ENCODE measurements at regions not wholly inside any gene's neighbourhood (a gene's known extent, or its start where the extent isn't known, plus 50 kb on each side); places are given as distances from the start of the nearest gene placed in this dataset.

DNA sequence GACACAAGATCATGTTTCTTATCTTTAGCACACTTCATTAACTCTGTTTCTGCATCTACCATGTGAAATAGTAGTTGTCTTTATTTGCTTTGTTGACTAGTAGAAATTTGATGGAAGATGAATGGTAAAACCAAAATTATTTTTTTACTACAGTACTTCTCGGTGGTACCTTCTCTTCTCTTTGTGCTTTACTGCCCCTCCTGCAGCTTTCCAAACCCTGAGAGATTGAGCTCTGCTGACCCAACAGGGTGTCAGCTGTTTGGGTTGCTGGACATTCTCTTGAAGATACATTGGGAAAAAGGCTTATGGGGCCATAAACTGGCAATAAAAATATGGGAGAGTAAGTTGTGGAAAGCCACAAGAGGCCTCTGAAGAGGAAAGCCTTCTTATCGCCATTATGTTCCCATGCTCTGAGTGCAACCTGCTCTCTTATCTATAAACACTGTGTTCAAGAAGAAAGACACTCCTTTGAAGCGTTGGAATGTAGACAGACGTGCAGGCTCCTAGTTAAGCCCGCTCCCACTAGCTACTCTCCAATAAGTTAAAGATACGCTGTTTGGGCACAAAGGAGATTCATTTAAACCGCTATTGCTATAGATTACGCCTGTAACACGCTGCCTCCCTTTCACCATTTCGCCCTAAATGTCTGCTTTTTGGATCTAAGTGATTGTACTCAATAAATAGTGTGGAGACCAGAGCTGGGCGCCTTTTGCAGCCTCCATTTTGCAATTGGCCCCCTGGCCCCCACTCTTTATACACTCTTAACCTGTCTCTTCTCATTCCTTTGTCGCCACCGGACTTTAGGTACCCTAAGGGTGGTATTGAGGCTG, 60.1 kb upstream of the PRSS16 start:
- Histone ChIP-seq H3K4me2 (ENCODE audit: insufficient read depth, insufficient read length, low read length) (peak overlapping the region; percentile 93), H2BK5ac (ENCODE audit: insufficient read length, low read length) (no peak overlapping the region), H3K9me3 (ENCODE audit: control insufficient read depth, low read depth, low read length) (no peaks in the 10 kb centered on the region), H3K27ac (ENCODE audit: insufficient read length, low read depth, low read length) (peak overlapping the region; percentile 43), H2BK15ac (ENCODE audit: low read depth, low read length) (no peak overlapping the region), H3K79me2 (ENCODE audit: insufficient read depth, low read length) (no peaks in the 10 kb centered on the region), H3K27me3 (ENCODE audit: insufficient read depth, low read length) (no peaks in the 10 kb centered on the region), H3K18ac (ENCODE audit: insufficient read length, low read depth, low read length) (peak overlapping the region; percentile 84), H3K9ac (ENCODE audit: extremely low read depth, insufficient read length, low read length) (peak overlapping the region; percentile 76), H3K4me1 (ENCODE audit: insufficient read depth, low read length) (no peaks in the 10 kb centered on the region), H3K4ac (ENCODE audit: low read depth, low read length) (no peak overlapping the region), H2AK5ac (ENCODE audit: insufficient read length, low read length) (no peak overlapping the region), H4K20me1 (ENCODE audit: control insufficient read depth, insufficient read depth, insufficient read length) (no peaks in the 10 kb centered on the region), H4K8ac (replicated peaks; ENCODE audit: insufficient read length, low read depth, low read length) (no peak overlapping the region), H3K23me2 (ENCODE audit: insufficient read length, low read depth, low read length, poor library complexity, severe bottlenecking) (peaks cover 8% of the 10 kb centered on the region), H2AFZ (ENCODE audit: low read length) (peak overlapping the region; percentile 40), H4K5ac (ENCODE audit: insufficient read length, low read depth, low read length) (no peak overlapping the region), H3K14ac (ENCODE audit: insufficient read depth, low read length) (peak overlapping the region; percentile 32; the same call in 1 of the 2 replicates), H2BK20ac (ENCODE audit: low read depth, low read length, poor library complexity, severe bottlenecking) (no peak overlapping the region), H4K91ac (ENCODE audit: insufficient read length, low read depth, low read length) (no peak overlapping the region), H2BK12ac (ENCODE audit: insufficient read length, low read depth, low read length) (no peak overlapping the region), H3K79me1 (ENCODE audit: insufficient read depth, low read depth, low read length, poor library complexity, severe bottlenecking) (no peaks in the 10 kb centered on the region), H3T11ph (ENCODE audit: low read length) (no peak overlapping the region), H3K23ac (ENCODE audit: insufficient read length, low read depth, low read length) (no peak overlapping the region), H2BK120ac (ENCODE audit: low read depth, low read length, poor library complexity, severe bottlenecking) (no peak overlapping the region), H3K56ac (ENCODE audit: insufficient read length, low read depth, low read length) (no peak overlapping the region)
- peak overlapping the region in 2 of 3 experiments; percentile 78 to 98; a peak in 5 of 7 replicates for H3K27ac Mint-ChIP-seq
- H3K9me3 Mint-ChIP-seq: no peaks in the 10 kb centered on the region
- TF ChIP-seq, protein P1, sequence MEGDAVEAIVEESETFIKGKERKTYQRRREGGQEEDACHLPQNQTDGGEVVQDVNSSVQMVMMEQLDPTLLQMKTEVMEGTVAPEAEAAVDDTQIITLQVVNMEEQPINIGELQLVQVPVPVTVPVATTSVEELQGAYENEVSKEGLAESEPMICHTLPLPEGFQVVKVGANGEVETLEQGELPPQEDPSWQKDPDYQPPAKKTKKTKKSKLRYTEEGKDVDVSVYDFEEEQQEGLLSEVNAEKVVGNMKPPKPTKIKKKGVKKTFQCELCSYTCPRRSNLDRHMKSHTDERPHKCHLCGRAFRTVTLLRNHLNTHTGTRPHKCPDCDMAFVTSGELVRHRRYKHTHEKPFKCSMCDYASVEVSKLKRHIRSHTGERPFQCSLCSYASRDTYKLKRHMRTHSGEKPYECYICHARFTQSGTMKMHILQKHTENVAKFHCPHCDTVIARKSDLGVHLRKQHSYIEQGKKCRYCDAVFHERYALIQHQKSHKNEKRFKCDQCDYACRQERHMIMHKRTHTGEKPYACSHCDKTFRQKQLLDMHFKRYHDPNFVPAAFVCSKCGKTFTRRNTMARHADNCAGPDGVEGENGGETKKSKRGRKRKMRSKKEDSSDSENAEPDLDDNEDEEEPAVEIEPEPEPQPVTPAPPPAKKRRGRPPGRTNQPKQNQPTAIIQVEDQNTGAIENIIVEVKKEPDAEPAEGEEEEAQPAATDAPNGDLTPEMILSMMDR (conservative IDR thresholded peaks at IDR 0.05): no peak
- peaks cover 13% of the 10 kb centered on the region; the same call in 1 of the 2 replicates for H3K27me3 Mint-ChIP-seq (ENCODE audit: low read depth)
- H3K4me1 Mint-ChIP-seq: peaks cover 12 to 17% of the 10 kb centered on the region in 2 experiments
- no CpG with 5 or more reads among the region's 13 CpGs for WGBS (ENCODE audit: extremely low coverage, insufficient read length, low lambda C conversion rate)
- peak overlapping the region; percentile 86 to 93 for H3K4me3 Mint-ChIP-seq
- H3K36me3 Mint-ChIP-seq (ENCODE audit: insufficient read depth in 1 of 3, low read depth in 3 of 3): no peaks in the 10 kb centered on the region
- no peak for DNase-seq
